GM23248 (cell line): ENCODE measurements at regions not wholly inside any gene's neighbourhood (a gene's known extent, or its start where the extent isn't known, plus 50 kb on each side); places are given as distances from the start of the nearest gene placed in this dataset.
"Not testable (repeated sequence)": the region's sequence is repeated elsewhere in the genome, so short reads cannot be mapped to it uniquely, and the experiment has no call there.

Source experiments
- DNase-seq: peaks from one replicate; pipeline ENCODE4 v3.0.0-alpha.2; 2015
- H2AFZ ChIP-seq: fragments of 200-600 bp; sonication (generic); 2 replicates; pipeline ENCODE4 v1.6.1; 2016; ENCODE audit warnings: antibody characterized with exemption
- H3F3A ChIP-seq: fragments of 200-600 bp; sonication (generic); 2 replicates; pipeline ENCODE4 v1.6.1; 2016; ENCODE audit warnings: mild to moderate bottlenecking, antibody characterized with exemption, mixed run types; ENCODE audit not compliant: insufficient read depth
- H3K27ac ChIP-seq: fragments of 200-600 bp; sonication (generic); 2 replicates; pipeline ENCODE4 v1.5.1; 2016; ENCODE audit warnings: mild to moderate bottlenecking
- H3K27me3 ChIP-seq: fragments of 200-600 bp; sonication (generic); replicated peaks from 2 replicates; pipeline ENCODE4 v1.6.1; 2016; ENCODE audit warnings: mild to moderate bottlenecking; ENCODE audit not compliant: insufficient read depth
- H3K36me3 ChIP-seq: fragments of 200-600 bp; sonication (generic); 2 replicates; pipeline ENCODE4 v1.6.1; 2016; ENCODE audit warnings: low read depth, mild to moderate bottlenecking
- H3K4me1 ChIP-seq: fragments of 200-600 bp; sonication (generic); 2 replicates; pipeline ENCODE4 v1.6.1; 2016; ENCODE audit warnings: mild to moderate bottlenecking; ENCODE audit not compliant: insufficient read depth
- H3K4me2 ChIP-seq: fragments of 200-600 bp; sonication (generic); one replicate; pipeline ENCODE4 v1.6.1; 2016; ENCODE audit warnings: mild to moderate bottlenecking; ENCODE audit not compliant: unreplicated experiment
- H3K4me3 ChIP-seq: fragments of 200-600 bp; sonication (generic); 2 replicates; pipeline ENCODE4 v1.5.1; 2016; ENCODE audit warnings: mild to moderate bottlenecking
- H3K79me2 ChIP-seq: fragments of 200-600 bp; sonication (generic); 2 replicates; pipeline ENCODE4 v1.6.1; 2016; ENCODE audit warnings: mild to moderate bottlenecking; ENCODE audit not compliant: insufficient read depth
- H3K9ac ChIP-seq: fragments of 200-600 bp; sonication (generic); 2 replicates; pipeline ENCODE4 v1.6.1; 2016; ENCODE audit warnings: mild to moderate bottlenecking
- H3K9me2 ChIP-seq: fragments of 200-600 bp; sonication (generic); 2 replicates; pipeline ENCODE4 v1.6.1; 2016; ENCODE audit warnings: mixed run types, mild to moderate bottlenecking, moderate library complexity; ENCODE audit not compliant: insufficient read depth
- H3K9me3 ChIP-seq: fragments of 200-600 bp; sonication (generic); one replicate; pipeline ENCODE4 v1.6.1; 2017; ENCODE audit warnings: low read depth
- H4K20me1 ChIP-seq: fragments of 200-600 bp; sonication (generic); 2 replicates; pipeline ENCODE4 v1.6.0; 2016; ENCODE audit not compliant: insufficient read depth
- EZH2 ChIP-seq: fragments of 200-600 bp; sonication (generic); IDR thresholded peaks from 2 replicates; pipeline ENCODE4 v1.6.1; 2018; ENCODE audit warnings: antibody characterized with exemption, mild to moderate bottlenecking; ENCODE audit not compliant: insufficient read depth, poor library complexity, severe bottlenecking
- EZH2phosphoT487 ChIP-seq: fragments of 200-600 bp; sonication (generic); IDR thresholded peaks from 2 replicates; pipeline ENCODE4 v1.6.1; 2018; ENCODE audit warnings: antibody characterized with exemption, moderate library complexity, mild to moderate bottlenecking, low read depth; ENCODE audit not compliant: insufficient read depth
- WGBS, 2 experiments: methylation state at CpG; one replicate each; pipeline ENCODE4 v1.1.6; 2015 to 2017; ENCODE audit warnings: low lambda C conversion rate in 2 of 2, low coverage in 1 of 2; ENCODE audit errors: missing lambda C conversion rate in 2 of 2; 5-methylcytosine and 5-hydroxymethylcytosine counted together
- in situ Hi-C: fragments of 300-500 bp; cut with MboI; formaldehyde crosslinking; loops from 2 replicates; pipeline ENCODE4 v1.15.0; 2020

DNA sequence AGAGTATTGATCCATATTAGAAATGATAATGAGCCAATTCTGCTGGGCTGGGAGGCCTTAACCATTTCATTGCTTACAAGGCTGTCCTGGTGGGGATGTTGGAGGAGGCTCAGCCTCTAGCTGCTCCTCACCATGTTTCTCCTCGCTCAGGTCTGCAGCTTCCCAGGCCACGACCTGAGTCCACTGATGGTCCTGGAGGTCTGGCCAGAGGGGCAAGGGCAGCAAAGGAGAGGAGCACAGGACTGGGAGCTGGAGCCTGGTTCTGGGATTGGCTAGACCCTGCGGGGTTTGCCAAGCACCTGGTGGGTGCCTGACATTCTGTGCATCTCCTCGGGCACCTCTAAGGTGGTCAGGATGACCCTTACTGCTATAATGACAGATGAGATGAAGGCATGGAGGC is 92.6 kb downstream of the KIF26A start:
- Histone ChIP-seq H3K4me1 (no peaks in the 10 kb centered on the region), H3K27me3 (no peaks in the 10 kb centered on the region), H3K9ac (no peak overlapping the region), H3K36me3 (no peaks in the 10 kb centered on the region), H3K9me3 (no peaks in the 10 kb centered on the region), H2AFZ (no peak overlapping the region), H3K79me2 (no peaks in the 10 kb centered on the region), H3K4me3 (no peak overlapping the region), H3F3A (no peaks in the 10 kb centered on the region), H3K27ac (no peak overlapping the region), H3K4me2 (no peak overlapping the region), H3K9me2 (no peaks in the 10 kb centered on the region), H4K20me1 (no peaks in the 10 kb centered on the region)
- in situ Hi-C loops, result no loop called here
- DNase-seq, result no peak
- no peak for TF ChIP-seq EZH2phosphoT487
- no peak for TF ChIP-seq EZH2
- WGBS, 2 experiments, result 17 to 18% methylated on average over 4 of the region's 4 CpGs

DNA sequence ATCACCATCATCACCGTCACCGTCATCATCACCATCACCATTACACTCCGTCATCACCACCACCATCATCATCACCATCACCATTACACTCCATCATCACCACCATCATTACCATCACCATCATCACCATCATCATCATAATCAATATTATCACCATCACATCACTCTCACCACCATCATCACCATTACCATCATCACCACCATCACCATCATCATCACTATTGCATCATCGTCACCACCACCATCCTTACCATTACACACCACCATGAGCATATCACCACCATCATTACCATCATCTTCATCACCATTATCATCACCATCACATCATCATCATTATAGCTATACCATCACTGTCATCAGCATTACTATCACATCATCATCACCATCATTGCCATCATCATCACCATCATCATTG is 93.7 kb downstream of the KIF26A start:
- TF ChIP-seq EZH2phosphoT487 (no peak), EZH2 (no peak)
- Histone ChIP-seq H3K9me3 (no peaks in the 10 kb centered on the region), H3K36me3 (no peaks in the 10 kb centered on the region), H3K27me3 (no peaks in the 10 kb centered on the region), H3K79me2 (no peaks in the 10 kb centered on the region), H2AFZ (no peak overlapping the region), H3K4me2 (no peak overlapping the region), H3K4me3 (no peak overlapping the region), H3K4me1 (no peaks in the 10 kb centered on the region), H3K9me2 (no peaks in the 10 kb centered on the region), H4K20me1 (no peaks in the 10 kb centered on the region), H3K9ac (no peak overlapping the region), H3F3A (no peaks in the 10 kb centered on the region), H3K27ac (no peak overlapping the region)
- in situ Hi-C loops, result no loop called here
- DNase-seq, result no peak
- 46 to 52% methylated on average over 4 of the region's 4 CpGs for WGBS, 2 experiments

DNA sequence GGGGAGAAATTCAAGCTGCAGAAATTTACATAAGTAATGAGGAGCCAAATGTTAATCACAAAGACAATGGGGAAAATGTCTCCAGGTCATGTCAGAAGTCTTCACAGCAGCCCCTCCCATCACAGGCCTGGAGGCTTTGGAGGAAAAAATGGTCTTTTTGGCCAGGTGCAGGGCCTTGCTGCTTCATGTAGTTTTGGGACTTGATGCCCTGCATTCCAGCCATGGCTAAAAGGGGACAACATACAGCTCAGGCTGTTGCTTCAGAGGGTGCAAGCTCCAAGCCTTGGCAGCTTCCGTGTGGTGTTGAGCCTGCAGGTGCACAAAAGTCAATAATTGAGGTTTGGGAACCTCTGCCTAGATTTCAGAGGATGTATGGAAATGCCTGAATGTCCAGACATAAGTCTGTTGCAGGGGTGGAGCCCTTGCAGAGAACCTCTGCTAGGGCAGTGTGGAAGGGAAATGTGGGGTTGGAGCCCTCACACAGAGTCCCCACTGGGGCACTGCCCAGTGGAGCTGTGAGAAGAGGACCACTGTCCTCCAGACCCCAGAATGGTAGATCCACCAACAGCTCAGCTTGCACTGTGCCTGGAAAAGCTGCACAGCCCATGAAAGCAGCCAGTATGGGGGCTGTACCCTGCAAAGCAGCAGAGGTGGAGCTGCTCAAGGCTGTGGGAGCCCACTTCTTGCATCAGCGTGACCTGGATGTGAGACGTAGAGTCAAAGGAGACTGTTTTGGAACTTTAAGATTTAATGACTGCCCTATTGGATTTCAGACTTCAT is 95.8 kb downstream of the KIF26A start:
- H3F3A ChIP-seq, H3K9ac ChIP-seq, H3K27ac ChIP-seq, H3K27me3 ChIP-seq, H3K79me2 ChIP-seq, in situ Hi-C loops, H3K9me2 ChIP-seq, H2AFZ ChIP-seq, DNase-seq, H3K9me3 ChIP-seq, H3K4me3 ChIP-seq, H3K4me2 ChIP-seq, H3K4me1 ChIP-seq, H4K20me1 ChIP-seq, H3K36me3 ChIP-seq: not testable (repeated sequence)
- WGBS, 2 experiments, result 21 to 36% methylated on average over 3 of the region's 3 CpGs

DNA sequence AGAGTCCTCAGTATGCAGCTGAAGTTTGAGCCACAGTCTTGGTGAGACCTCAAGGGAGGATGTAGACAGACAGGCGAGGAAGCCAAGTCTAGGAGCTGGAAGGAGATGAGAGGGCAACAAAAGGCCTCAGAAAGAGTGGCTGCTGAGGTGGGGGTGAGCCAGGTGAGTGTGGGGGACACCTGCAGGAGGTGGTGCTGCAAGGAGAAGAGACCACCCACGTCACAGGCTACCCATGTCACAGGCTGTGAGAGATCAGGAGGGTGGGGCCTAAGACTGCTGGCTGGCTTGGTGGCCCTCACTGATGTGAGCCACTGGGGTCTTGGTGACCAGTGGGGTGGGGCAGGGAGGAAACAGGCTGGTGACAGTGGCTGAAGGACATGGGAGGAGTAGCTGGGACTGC is 97.3 kb downstream of the KIF26A start:
- Histone ChIP-seq H3K9ac (no peak overlapping the region), H3K27ac (no peak overlapping the region), H3K4me3 (no peak overlapping the region), H3K79me2 (no peaks in the 10 kb centered on the region), H3K36me3 (no peaks in the 10 kb centered on the region), H3F3A (no peaks in the 10 kb centered on the region), H3K9me2 (no peaks in the 10 kb centered on the region), H3K4me1 (no peaks in the 10 kb centered on the region), H3K9me3 (no peaks in the 10 kb centered on the region), H3K27me3 (no peaks in the 10 kb centered on the region), H4K20me1 (no peaks in the 10 kb centered on the region), H3K4me2 (no peak overlapping the region), H2AFZ (no peak overlapping the region)
- 0 to 2% methylated on average over 2 of the region's 2 CpGs for WGBS, 2 experiments
- in situ Hi-C loops, result no loop called here
- TF ChIP-seq EZH2phosphoT487 (no peak), EZH2 (no peak)
- no peak for DNase-seq
